GM12878 (cell line): ENCODE measurements at regions not wholly inside any gene's neighbourhood (a gene's known extent, or its start where the extent isn't known, plus 50 kb on each side); places are given as distances from the start of the nearest gene placed in this dataset.

Source experiments
- ATAC-seq: fragments of 200-7000 bp; cut with Tn5 transposase; 3 replicates; pipeline ENCODE4 v1.9.1; 2020; ENCODE audit warnings: mild to moderate bottlenecking, moderate library complexity
- BruUV-seq: library from RNA; stranded (reverse); fragments of 400-500 nt; replicated peaks from 2 replicates; lab custom pipeline; 2021; lab: Mats Ljungman, UMichigan
- CTCF ChIA-PET: fragments of 300-600 bp; sonication (Branson Sonifier 250); formaldehyde crosslinking; extraction: SDS; loops from one replicate; lab custom pipeline; 2021; ENCODE audit warnings: inconsistent platforms; lab: Yijun Ruan, JAX
- POLR2A ChIA-PET: fragments of 350-600 bp; formaldehyde crosslinking; extraction: SDS; loops from one replicate; lab custom pipeline; 2021; ENCODE audit warnings: inconsistent platforms; lab: Charles Lee
- RAD21 ChIA-PET: fragments of 300-600 bp; sonication (Branson Sonifier 250); formaldehyde crosslinking; loops from one replicate; lab custom pipeline; 2023; ENCODE audit warnings: antibody characterized with exemption; ENCODE audit not compliant: unreplicated experiment; lab: Charles Lee
- SMC1A ChIA-PET: fragments of 300-600 bp; sonication (Branson Sonifier 250); formaldehyde crosslinking; loops from one replicate; lab custom pipeline; 2023; ENCODE audit not compliant: unreplicated experiment, uncharacterized antibody; lab: Charles Lee
- DNase-seq: peaks from one replicate; pipeline ENCODE4 v3.0.0-alpha.2; 2011; ENCODE audit warnings: low read depth, low spot score
- FAIRE-seq: peaks from 3 replicates; lab custom pipeline; 2011; peaks lifted over from hg19 to GRCh38; lab: Jason Lieb, UNC
- H2AFZ ChIP-seq: 2 replicates; pipeline ENCODE4 v1.6.0; 2011; ENCODE audit warnings: low read depth, low read length, control low read depth; ENCODE audit not compliant: control insufficient read depth
- H3K27ac ChIP-seq: 2 replicates; pipeline ENCODE4 v1.5.1; 2011; ENCODE audit warnings: control low read depth; ENCODE audit not compliant: control insufficient read depth, insufficient read depth
- H3K27me3 ChIP-seq, 2 experiments: replicated peaks in 1 of 2; 2 replicates each; pipeline versions ENCODE4 v1.6.0 to v1.6.1; 2011; ENCODE audit warnings: low read length in 1 of 2; ENCODE audit not compliant: control insufficient read depth in 2 of 2, insufficient read depth in 2 of 2
- H3K36me3 ChIP-seq, 2 experiments: 2 replicates each; pipeline ENCODE4 v1.5.1; 2011; ENCODE audit warnings: low read length in 1 of 2; ENCODE audit not compliant: control insufficient read depth in 2 of 2, insufficient read depth in 2 of 2
- H3K4me1 ChIP-seq: 2 replicates; pipeline ENCODE4 v1.6.1; 2011; ENCODE audit warnings: mild to moderate bottlenecking, low read length, moderate library complexity, mixed read lengths; ENCODE audit not compliant: control insufficient read depth, insufficient read depth
- H3K4me2 ChIP-seq: 2 replicates; pipeline ENCODE4 v1.6.0; 2011; ENCODE audit warnings: control low read depth; ENCODE audit not compliant: control insufficient read depth, insufficient read depth
- H3K4me3 ChIP-seq: fragments of 200-600 bp; sonication (generic); 2 replicates; pipeline ENCODE4 v1.5.1; 2016
- H3K79me2 ChIP-seq: 2 replicates; pipeline ENCODE4 v1.6.0; 2011; ENCODE audit warnings: low read length; ENCODE audit not compliant: control insufficient read depth, insufficient read depth
- H3K9ac ChIP-seq: 2 replicates; pipeline ENCODE4 v1.8.0; 2011; ENCODE audit warnings: low read length, control low read depth, mixed read lengths; ENCODE audit not compliant: control insufficient read depth, insufficient read depth
- H3K9me3 ChIP-seq: replicated peaks from 3 replicates; pipeline ENCODE4 v1.5.1; 2011; ENCODE audit warnings: mild to moderate bottlenecking, low read length; ENCODE audit not compliant: control insufficient read depth, insufficient read depth
- H4K20me1 ChIP-seq: 2 replicates; pipeline ENCODE4 v1.6.0; 2011; ENCODE audit not compliant: control insufficient read depth, insufficient read depth
- CEBPZ ChIP-seq: fragments of 150-350 bp; IDR thresholded peaks from 2 replicates; pipeline ENCODE4 v1.6.1; 2016; ENCODE audit warnings: low read depth, low read length
- CREM ChIP-seq: IDR thresholded peaks from 2 replicates; pipeline ENCODE4 v1.6.1; 2014; ENCODE audit warnings: antibody characterized with exemption, low read depth
- DPF2 ChIP-seq: fragments of 450-650 bp; IDR thresholded peaks from 2 replicates; pipeline ENCODE4 v1.6.1; 2017; ENCODE audit warnings: mild to moderate bottlenecking
- E2F4 ChIP-seq: IDR thresholded peaks from 2 replicates; pipeline ENCODE4 v1.6.1; 2012; ENCODE audit warnings: low read depth, low read length, improper control_type of control experiment
- EED ChIP-seq: sonication (generic); IDR thresholded peaks from 2 replicates; pipeline ENCODE4 v1.6.1; 2016; ENCODE audit warnings: antibody characterized with exemption, low read depth
- EZH2 ChIP-seq: IDR thresholded peaks from 2 replicates; pipeline ENCODE4 v1.6.1; 2012; ENCODE audit warnings: low read depth, mild to moderate bottlenecking, control low read depth, inconsistent platforms, low read length, borderline replicate concordance; ENCODE audit not compliant: control insufficient read depth
- IRF4 ChIP-seq: IDR thresholded peaks from 2 replicates; pipeline ENCODE4 v1.6.1; 2011; ENCODE audit warnings: low read depth, low read length
- KDM1A ChIP-seq: fragments of 200-600 bp; sonication (generic); IDR thresholded peaks from 2 replicates; pipeline ENCODE4 v1.6.1; 2016; ENCODE audit warnings: borderline replicate concordance
- MEF2B ChIP-seq: fragments of 450-650 bp; IDR thresholded peaks from 2 replicates; pipeline ENCODE4 v1.6.1; 2018; ENCODE audit warnings: mild to moderate bottlenecking, moderate library complexity; ENCODE audit not compliant: partially characterized antibody, poor library complexity, severe bottlenecking
- MTA2 ChIP-seq: fragments of 450-650 bp; IDR thresholded peaks from 2 replicates; pipeline ENCODE4 v1.6.1; 2016; ENCODE audit warnings: low read depth, mild to moderate bottlenecking, moderate library complexity
- MYC ChIP-seq: IDR thresholded peaks from 2 replicates; pipeline ENCODE4 v1.6.1; 2011; ENCODE audit warnings: mild to moderate bottlenecking, low read length, moderate library complexity, inconsistent platforms; ENCODE audit not compliant: insufficient read depth, insufficient replicate concordance, insufficient read length, severe bottlenecking
- RAD21 ChIP-seq: IDR thresholded peaks from 2 replicates; pipeline ENCODE4 v1.6.1; 2011; ENCODE audit warnings: mild to moderate bottlenecking, low read depth, low read length, moderate library complexity; ENCODE audit not compliant: insufficient read depth
- RFX5 ChIP-seq: IDR thresholded peaks from 2 replicates; pipeline ENCODE4 v1.6.1; 2011; ENCODE audit warnings: low read depth, low read length, improper control_type of control experiment
- SREBF1 ChIP-seq: IDR thresholded peaks from 2 replicates; pipeline ENCODE4 v1.6.1; 2012; ENCODE audit warnings: mild to moderate bottlenecking, low read length
- USF2 ChIP-seq: IDR thresholded peaks from 2 replicates; pipeline ENCODE4 v1.6.1; 2011; ENCODE audit warnings: low read depth, low read length, improper control_type of control experiment, borderline replicate concordance
- WGBS: methylation state at CpG from one replicate; pipeline ENCODE4 v1.1.6; 2016; ENCODE audit warnings: low lambda C conversion rate; ENCODE audit not compliant: insufficient replicate concordance, insufficient coverage; ENCODE audit errors: missing lambda C conversion rate; 5-methylcytosine and 5-hydroxymethylcytosine counted together
- in situ Hi-C: fragments of 300-500 bp; cut with MboI; formaldehyde crosslinking; loops from 9 replicates; pipeline ENCODE4 v1.14.3; 2018; ENCODE audit warnings: mixed read lengths
- intact Hi-C: fragments of 100-400 bp; cut with micrococcal nuclease; formaldehyde crosslinking; loops from one replicate; pipeline ENCODE4 v1.14.2; 2022; ENCODE audit not compliant: unreplicated experiment
- TF ChIP-seq, protein P1 (sequence below): fragments of 450-650 bp; IDR thresholded peaks from 2 replicates; pipeline ENCODE4 v1.6.1; 2017; ENCODE audit warnings: mild to moderate bottlenecking

DNA sequence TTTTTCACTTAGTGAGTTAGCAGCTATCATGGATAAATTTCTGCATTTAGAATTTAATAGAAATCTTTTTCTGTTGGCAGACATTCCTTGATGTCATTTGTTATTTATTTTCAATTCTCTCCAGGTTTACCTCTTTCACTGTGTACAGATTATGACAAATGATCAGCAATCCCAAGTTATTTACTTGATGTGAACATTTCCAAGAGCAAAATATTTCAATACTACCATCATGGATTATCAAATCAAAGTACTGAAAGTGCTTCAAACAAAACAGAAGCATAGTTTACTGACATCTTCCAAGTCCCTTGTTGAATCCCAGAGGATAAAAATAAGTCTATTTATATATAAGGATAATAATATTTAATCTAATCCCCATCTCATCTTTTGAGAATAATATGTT is 852.2 kb upstream of the CITED2 start (continued):
- TF ChIP-seq CEBPZ: no peak

DNA sequence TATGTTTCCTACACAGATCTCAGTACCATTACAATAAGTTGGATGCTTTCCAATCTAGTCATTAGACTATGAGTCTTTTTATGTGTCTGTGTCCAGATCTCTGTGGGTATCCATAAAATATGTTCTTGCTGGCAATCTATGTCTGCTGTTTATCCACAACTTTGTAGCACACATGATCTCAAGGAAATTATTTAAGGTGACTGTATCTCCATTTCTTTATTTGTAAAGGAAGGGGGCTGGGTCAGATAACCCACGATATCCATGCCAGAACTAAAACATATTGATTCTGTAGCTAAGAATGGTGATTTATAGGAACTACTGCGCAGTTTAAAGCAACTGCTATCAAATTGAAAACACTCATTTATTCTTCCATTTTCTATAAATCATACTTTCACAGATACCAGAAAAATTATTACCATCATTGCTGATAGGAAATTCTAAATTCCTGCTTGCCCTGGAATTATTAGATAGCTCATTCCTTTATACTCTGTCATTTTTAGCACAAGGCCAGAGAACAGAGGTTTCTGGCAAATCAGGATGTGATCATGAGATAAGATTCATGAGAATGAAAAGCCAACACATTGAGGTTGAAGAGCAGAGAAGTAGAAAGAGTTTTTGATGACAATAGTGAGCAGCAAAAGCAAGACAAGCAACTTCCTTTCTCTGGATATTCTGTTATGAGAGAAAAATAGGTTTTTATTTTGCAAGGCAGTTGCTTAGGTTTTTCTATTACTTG is 851.4 kb upstream of the CITED2 start:
- ChIA-PET POLR2A (no interaction called here), RAD21 (no interaction called here), CTCF (interaction anchor here (0.9 kb wide), 1 partner anchor 34 kb away, joined by 3 read pairs; no protein-coding TSS in a partner anchor), SMC1A (no interaction called here)
- BruUV-seq: no TSS peak
- H4K20me1 ChIP-seq: no peaks in the 10 kb centered on the region
- in situ Hi-C loops: no loop called here
- intact Hi-C loops: no loop called here
- H3K9ac ChIP-seq: no peak overlapping the region
- no peaks in the 10 kb centered on the region for H3K36me3 ChIP-seq
- H3K79me2 ChIP-seq: no peaks in the 10 kb centered on the region
- FAIRE-seq: no peak
- no peaks in the 10 kb centered on the region for H3K4me1 ChIP-seq
- H3K27me3 ChIP-seq: no peaks in the 10 kb centered on the region
- H3K9me3 ChIP-seq: no peaks in the 10 kb centered on the region
- H3K4me3 ChIP-seq: no peak overlapping the region
- no peak overlapping the region for H3K27ac ChIP-seq
- no peak for DNase-seq
- WGBS: 3% methylated on average over 2 of the region's 2 CpGs
- H2AFZ ChIP-seq: no peak overlapping the region
- no peak for ATAC-seq
- no peak overlapping the region for H3K4me2 ChIP-seq
- TF ChIP-seq MYC (no peak), MTA2 (no peak), EZH2 (no peak), E2F4 (no peak), CREM (no peak), MEF2B (no peak), IRF4 (no peak), SREBF1 (no peak), DPF2 (no peak), RAD21 (no peak), USF2 (no peak), KDM1A (no peak), RFX5 (no peak), EED (no peak)
- TF ChIP-seq, protein P1, sequence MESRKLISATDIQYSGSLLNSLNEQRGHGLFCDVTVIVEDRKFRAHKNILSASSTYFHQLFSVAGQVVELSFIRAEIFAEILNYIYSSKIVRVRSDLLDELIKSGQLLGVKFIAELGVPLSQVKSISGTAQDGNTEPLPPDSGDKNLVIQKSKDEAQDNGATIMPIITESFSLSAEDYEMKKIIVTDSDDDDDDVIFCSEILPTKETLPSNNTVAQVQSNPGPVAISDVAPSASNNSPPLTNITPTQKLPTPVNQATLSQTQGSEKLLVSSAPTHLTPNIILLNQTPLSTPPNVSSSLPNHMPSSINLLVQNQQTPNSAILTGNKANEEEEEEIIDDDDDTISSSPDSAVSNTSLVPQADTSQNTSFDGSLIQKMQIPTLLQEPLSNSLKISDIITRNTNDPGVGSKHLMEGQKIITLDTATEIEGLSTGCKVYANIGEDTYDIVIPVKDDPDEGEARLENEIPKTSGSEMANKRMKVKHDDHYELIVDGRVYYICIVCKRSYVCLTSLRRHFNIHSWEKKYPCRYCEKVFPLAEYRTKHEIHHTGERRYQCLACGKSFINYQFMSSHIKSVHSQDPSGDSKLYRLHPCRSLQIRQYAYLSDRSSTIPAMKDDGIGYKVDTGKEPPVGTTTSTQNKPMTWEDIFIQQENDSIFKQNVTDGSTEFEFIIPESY: no peak
